GM04504 (cell line): ENCODE measurements at regions not wholly inside any gene's neighbourhood (a gene's known extent, or its start where the extent isn't known, plus 50 kb on each side); places are given as distances from the start of the nearest gene placed in this dataset.
"Not testable (repeated sequence)": the region's sequence is repeated elsewhere in the genome, so short reads cannot be mapped to it uniquely, and the experiment has no call there.

Experiments used
- DNase-seq: peaks from one replicate; pipeline ENCODE4 v3.0.0-alpha.2; 2012; ENCODE audit warnings: low read depth

DNA sequence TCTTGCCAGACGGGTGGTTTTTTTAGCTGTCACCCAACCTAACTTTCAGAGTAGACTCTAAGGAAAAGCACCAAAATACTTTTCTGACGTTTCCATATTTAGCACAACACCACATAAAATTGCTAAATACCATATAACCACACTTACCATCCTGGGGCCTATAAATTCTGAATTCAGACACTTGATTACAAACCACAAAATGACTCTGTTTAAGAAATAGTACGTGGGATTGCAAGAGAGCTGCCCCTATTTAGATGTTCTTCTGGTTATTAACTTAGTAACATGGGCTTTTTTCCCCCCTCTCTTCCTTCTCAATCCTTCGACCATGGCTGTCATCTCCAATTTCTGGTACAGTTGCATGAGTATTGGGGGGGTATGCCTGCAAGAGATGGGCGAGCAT lies 287.7 kb downstream of the BMP4 start:
- no peak for DNase-seq

DNA sequence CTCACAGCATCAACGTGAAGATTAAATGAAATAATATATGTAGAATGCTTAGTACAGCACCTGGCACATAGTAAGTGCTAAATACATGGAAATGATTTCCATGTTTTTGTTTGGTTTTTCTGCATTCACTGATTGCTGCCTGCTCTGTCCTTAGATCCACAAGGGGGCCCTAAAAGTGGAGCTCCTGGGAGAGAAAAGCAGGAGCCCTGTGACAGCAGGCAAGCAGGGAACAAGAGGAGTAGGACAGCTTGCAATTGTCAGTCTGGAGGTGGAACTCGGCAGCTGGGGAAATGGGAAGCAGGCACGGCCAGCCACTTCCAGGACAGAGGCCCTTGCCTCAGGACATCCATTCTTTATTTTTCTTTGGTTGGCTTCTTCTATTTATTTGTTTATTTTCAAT lies 292.9 kb downstream of the BMP4 start:
- DNase-seq: peak; percentile 3

DNA sequence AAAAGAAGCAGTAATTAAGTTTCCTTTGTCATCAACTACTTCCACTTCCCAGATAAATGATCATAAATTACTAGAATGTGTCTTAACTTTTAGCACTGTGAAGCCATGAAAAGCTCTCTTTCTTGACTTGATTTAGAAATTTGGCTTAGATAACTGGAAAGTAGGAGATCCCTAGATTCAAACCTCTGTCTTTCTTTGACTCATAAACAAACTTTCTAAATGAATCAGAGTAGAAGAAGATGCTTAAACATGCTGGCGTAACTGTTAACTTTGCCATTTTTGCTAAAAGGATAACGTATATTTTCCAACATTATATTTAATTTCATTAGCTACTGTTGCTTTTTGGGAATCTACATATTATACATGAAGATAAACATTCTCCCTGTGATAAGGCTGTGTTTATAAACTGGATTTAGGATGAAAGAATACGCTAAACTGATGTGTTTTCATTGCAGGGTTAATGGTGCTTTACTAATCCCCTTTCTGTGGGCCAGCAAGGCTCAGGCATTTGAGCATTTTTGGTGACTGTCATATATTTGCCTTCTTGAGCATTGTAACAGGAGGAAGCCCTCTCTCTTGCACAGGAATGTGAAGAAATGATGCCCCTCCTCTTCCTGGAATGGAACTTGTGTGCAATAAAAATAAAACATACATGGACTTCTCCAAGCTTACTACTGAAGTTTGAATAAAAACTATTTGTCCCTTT lies 301.4 kb downstream of the BMP4 start:
- DNase-seq: no peak

DNA sequence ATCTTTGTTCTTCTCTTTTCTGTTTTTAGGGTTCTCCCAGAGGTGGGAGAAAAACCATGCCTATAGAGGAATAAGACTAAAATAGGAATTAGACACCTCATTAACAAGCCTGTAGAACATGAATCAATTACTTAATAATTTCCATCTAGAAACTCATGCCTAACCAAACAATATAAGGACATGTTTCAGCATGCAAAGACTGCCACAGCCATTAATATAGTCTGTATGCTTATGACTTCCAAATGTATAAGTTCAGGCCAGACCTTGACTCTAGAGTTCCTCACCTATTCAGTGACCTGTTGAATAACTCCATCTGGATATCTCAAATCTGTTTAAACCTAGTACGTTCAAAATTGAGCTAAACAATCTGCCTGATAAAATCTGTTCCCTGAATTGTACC lies 304.6 kb downstream of the BMP4 start:
- DNase-seq: no peak

DNA sequence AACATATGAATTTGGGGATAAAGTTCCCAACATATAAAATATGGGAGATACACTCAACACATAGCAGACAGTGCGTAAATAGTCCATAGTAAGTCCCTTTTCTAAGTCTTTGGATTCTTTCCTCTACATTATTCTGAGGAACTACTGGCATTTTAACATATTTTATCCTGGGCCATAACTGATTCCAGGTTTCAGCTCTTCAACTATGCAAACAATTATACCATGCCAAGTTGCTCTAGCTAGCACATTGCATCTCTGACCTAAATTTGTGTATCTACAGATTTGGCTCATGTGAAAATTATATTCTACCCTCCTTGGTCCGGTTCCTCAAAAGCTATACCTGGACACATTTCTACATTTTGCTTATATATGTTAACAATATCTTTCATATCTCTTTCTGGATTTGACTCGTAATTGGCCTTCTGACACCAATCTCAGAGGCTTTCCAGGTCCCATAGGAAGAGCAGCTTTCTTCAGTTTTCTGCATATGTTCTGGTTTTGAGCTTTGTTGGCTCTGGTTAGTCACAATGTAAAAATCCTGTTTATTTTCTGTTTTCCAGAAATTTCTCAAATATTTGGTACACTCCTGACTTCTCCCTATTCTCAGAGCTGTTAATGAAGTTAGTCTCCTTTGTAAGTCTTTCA lies 305.4 kb downstream of the BMP4 start:
- no peak for DNase-seq

DNA sequence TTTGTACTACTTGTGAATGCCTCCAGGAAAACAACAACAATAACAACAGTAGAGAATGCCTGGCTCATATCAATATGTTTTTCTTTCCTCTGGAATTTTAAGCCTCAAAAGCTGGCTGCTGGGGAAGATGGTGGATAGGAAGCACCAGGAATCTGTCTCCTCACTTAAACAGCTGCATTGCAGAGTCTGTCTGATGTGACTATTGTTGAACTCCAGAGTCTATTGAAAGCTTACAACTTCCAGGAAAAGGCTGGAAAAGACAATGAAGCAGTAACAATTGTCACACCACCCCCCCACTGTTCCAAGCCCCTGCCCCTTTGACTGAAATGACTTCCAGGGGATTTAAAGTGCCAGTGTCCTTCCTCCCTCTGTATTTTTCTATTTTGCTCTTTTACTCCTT lies 309.7 kb downstream of the BMP4 start:
- DNase-seq: no peak

DNA sequence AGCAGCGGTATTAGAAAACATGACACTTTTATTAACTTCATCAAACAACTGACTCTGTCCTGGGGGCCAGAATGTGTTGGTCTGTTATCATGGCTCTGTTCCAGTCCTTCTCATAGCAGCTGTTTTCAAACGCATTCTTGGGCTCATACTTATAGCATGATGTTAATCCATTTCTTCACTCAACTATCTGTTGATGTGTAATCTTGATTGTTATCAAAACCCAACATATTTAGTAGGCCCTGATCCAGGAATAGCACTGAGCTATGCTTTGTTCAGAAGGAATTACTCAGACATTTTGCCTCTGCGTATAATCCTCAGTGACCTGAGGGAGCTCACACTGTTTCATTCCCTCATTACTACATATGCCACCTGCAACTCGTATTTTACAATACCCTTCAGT lies 315.9 kb downstream of the BMP4 start:
- no peak for DNase-seq

DNA sequence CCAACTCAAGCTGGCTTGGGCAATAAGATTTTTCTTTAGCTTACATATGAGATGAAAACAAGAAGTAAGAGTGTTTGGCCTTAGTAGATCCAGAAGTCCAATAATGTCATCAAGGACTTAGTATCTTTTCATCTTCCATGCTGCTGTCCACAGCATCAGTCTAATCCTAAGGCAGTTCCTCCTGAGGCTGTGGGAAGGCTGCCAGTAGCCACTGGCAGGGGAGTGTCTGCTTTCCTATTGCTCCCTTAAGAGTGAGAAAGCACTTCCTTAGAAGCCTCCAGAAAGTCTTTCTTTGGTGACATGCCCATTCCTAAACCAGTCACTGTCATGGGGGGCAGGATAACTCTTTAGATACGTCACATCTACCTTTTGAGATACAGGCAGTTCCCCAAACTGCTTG lies 317.7 kb downstream of the BMP4 start:
- no peak for DNase-seq

DNA sequence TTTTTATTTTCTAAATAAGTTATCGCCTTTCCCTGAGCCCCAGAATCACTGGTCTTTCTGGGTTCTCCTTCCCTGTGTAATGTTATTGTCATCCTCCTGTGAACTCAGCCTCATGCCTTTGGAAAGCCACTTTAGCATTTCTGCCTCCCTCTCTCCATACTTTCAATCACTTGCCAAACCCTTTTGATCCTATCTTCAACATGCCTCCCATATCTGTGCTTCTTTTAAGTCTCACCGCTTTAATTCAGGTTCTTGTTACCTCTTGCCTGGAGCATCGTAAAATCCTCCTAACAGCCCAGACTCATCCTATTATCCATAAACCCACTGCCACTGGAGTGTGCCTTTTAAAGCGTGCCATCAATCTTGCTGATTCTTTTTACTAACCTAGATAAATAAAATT lies 321.8 kb downstream of the BMP4 start:
- DNase-seq: no peak

DNA sequence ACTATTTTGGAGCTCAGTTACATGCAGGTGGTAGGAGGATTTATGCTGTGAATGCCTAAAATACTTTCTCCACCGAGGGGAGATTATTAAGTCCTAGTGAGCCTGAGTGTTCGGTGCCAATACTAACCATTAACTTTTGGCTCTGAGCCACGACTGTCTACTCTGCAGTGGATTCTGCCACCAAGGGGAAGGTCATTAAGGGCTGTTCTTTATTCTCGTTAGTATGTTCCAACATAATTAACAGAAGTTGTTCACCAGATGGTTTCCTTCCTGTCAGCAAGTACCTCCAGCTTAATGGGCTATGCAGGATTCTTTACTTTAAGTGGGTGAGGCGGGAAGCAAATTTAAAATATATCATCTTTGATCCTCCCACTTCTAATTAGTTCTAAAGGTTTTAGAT lies 326.3 kb downstream of the BMP4 start:
- DNase-seq: no peak

DNA sequence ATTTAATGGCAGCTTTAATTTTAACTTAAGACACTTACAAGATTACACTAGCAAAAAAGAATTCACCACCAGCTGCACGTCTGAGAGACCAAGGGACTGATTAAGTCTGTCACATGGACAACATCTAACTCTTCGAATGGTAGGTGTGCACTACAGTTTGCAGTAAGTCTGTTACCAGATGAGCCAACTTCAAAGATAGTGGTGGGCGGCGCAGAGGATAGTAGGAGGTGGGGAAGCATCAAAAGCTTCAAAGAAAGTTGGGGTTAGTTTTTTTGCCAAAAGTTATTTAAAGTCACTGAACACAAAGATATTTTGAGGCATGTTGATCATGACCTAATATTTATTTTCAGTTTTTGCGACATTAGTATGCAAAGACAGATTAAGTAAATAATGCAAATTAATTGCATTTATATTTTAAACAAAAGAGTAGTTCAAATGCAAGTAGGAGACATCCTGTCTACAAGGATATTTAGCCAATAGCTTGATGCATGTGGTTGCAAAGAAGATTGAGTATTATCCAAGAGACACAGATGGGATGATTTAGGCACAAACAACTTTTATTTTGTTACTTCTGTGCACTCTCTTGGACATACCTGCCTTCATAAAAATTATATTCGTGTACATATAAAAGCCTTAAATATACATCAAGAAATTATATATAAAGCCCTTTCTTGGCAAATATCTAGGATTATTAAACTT lies 327.7 kb downstream of the BMP4 start:
- DNase-seq: no peak

DNA sequence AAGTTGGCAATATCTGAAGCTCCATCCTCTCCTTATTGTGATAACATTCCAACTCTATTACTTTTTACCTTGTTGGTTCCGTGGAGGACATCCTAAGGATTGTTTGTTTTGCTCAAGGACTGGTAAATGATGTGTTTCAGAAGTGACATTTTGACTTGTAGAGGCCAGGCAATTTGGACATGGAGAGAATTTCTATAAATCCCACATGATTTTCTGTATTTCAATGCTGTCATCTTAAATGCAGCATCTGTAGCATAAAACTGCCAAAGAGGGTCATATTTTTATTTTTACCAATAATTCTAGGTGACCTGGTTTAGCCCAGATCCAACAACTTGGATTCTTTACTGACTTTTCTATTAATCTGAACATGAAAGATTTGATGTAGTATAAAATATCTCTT lies 328.4 kb downstream of the BMP4 start:
- DNase-seq: no peak

DNA sequence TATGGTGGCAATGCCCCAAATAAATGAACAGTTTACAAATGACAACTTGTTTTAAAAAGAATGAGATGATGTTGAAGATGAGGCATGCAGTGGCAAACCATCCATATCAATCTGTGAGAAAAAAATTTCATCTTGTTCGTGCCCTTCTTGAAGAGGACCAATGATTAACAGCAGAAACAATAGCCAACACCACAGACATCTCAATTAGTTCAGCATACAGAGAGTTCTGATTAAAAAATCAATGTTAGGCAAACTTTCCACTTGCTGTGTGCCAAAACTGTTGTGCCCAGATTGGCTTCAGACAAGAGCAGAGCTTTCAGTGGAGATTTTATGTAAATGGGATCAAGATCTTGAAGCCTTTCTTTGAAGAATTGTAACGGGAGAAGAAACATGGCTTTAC lies 329.9 kb downstream of the BMP4 start:
- DNase-seq: no peak

DNA sequence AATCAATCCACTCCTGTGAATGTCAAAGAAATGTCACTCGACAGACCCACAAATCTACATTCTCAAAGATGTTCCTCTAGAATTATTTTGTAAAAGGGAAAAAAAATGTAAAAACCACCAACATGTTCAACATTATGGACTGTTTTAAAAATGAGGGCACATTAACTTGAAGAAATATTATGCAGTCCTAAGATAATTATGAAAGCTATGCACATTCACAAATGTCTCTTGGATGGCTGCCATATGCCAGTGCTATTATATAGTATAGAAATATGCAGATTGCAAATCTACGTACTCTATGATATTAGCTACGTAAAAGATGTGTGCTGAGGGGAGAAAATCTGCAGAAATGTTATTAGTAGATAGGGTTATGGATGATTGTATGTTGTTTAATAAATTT lies 334.2 kb downstream of the BMP4 start:
- no peak for DNase-seq

DNA sequence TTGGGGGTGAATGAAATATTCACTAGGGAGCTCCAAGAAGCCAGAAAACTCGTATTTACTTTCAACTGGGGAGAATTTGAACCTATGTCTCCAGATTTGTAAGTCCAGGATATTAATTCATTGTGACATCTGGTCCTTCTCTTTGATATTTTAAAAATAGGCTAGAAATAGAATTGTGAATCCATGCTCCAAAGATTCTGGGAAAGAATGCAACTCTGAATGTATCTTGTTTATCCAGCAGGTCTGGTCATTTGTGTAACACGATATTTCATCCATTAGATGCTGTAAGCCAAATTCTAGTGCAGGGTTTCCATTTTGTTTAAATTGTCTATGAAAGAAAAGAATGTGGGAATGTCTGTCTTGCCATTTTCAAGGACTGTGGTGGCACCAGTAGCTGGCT lies 334.7 kb downstream of the BMP4 start:
- no peak for DNase-seq

DNA sequence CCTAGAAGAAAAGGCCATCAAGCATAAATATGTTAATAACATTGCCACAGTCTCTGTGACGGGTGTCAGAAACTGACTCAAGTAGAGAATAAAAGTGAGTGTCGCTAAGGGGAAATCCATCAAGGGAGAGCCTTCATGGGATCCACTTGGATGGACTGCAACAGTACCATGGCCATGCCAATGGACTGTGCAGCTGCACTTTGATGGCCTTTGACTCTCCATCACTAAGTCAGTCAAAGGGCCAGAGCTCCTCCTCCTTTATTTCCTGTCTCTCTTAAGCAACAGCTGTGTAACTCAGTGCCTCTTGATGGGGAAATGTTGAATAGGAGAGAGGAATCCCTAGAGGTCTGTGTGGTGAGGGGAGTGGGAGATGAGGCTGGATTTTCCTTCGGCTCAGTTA lies 335.2 kb downstream of the BMP4 start:
- no peak for DNase-seq

DNA sequence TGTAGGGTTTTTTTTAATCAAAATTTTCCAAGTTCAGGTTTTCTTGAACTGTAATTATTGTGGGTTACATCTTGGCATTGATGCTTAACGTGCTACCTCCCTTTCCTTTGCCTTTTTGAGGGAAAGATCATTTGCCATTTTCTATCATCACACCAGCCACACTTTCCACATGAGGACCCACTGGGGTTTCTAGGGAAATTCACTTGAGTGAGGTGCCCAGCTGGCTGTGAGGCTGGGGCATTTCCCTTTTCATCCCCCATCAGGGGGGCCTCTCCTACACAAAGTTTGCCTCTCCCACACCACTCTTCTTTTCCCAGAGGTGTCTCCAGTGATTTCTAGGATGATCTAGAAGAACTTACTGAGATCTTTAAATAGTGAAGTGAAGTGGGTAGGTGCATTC lies 335.7 kb downstream of the BMP4 start:
- DNase-seq: no peak

DNA sequence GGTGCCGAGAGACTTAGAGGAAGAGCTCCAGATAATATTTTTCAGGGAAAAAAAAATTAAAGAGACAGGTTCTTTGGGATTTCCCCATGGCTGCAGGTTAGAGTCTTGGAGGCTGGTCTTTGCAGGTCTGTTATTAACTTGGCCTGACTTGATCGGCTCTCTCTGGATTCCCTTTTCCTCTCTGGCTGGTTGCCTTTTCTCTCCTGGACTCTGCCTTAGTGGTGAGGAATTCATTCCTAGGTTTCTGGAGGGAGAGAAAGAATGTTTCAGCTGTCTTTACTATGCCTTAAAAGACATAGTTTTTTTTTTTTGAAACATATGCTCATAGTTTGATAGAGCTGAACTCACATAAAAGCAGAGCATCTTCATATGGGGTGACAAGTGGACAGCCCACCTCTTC lies 336.3 kb downstream of the BMP4 start:
- no peak for DNase-seq

DNA sequence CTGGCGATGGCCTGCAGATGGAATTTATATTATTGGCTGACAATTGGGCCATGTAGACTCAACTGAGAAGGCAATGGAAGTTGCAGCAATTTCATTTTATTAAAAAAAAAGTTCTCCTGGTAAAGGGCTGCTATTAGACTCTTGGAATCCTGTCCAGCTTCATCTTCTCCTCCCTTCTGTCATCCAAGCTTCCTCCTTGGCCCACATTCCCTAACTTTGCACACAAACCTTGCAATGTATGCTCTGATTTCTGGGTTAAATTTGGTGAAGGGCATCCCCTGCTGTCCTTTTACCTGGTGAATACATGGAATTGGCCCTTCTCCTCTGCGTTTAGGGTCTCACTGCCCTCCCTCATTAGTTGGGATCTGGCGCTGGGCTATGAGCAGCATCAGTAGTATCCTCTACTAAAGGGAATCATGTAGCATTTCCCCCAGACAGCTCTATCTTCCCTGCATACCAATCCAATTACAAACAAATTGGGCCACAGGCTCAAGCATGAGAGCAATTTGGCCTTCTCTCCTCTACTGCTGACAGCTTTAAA lies 336.9 kb downstream of the BMP4 start:
- peak; percentile 5 for DNase-seq

DNA sequence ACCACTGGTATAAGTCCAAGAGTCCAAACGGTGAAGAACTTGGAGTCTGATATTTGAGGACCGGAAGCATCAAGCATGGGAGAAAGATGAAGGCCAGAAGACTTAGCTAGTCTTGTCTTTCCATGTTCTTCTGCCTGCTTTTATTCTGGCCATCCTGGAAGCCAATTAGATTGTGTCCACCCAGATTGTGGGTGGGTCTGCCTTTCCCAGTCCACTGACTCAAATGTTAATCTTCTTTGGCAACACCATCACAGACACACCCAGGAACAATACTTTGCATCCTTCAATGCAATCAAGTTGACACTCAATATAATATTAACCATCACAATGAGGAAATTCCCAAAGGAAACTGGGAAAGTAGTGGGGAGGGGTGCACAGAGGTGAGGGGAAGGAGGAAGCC lies 340.1 kb downstream of the BMP4 start:
- not testable (repeated sequence) for DNase-seq

DNA sequence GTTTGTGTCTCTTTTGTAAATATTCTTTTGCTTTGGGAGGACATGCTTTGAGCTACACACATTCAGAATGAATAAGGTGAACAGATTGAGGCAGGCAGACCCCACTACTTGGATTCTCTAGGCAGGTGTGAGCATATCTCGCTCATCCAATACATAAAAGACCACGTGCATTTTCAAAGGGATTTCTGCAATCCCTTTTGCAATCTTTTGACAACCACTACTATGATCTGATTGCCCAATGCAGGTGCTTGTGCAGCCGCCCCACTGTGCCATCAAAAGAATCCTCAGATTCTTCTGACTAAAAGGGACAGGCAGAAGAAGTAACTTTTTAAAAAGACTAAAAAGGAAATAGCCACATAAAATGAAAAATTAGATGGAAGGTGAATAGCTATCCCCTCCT lies 341.4 kb downstream of the BMP4 start:
- no peak for DNase-seq

DNA sequence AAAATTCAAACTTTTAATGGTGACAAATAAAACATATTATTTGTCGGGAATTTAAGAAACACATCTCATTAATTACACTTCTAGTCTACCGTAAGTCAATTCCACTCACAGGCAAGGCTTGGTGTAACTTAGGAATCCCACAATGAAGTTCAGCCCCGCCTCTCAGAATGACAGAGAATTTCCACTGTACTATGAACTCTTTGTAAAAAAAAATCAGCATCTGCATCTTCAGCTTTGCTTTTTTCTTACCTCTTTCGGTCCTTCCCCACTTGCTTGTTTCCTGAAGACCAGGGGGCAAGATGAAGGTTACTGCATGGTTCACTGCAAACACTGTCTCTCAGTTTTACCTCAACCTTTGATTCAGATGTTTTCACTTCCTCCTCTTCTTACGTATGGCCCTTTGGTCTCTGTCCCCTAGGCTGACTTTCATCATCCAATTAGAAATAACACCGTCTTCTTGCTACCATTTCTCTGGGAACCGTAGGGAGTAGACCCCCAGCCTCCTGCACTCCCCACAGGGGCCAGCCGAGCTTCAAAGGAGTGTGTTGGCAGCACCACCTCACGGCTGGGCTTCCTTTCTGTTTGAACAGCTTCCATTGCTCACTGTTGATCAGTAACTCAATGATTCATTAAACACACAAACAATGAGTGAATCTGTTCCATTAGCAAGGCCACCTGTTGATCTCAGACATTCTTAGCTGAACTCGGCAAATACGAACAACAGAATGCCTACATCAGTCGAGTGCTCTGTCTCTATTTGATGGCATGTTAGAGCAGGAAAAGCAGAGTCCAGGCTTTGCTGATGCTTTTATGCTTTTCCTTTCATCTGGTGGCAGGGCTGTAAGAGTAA lies 343.0 kb downstream of the BMP4 start:
- DNase-seq: no peak
